ENCODE measurements at regions not wholly inside any gene's neighbourhood (a gene's known extent, or its start where the extent isn't known, plus 50 kb on each side); places are given as distances from the start of the nearest gene placed in this dataset.

- H3K4me3 ChIP-seq (ENCODE audit: low read depth in 2 of 2, low read length in 2 of 2): no peak overlapping the region
- no peak overlapping the region for H3K27ac ChIP-seq (ENCODE audit: low read length)
- intact Hi-C loops (cut with micrococcal nuclease; ENCODE audit: unreplicated experiment): no loop called here
- in situ Hi-C loops (cut with HindIII; ENCODE audit: low pct_unique_long_range_greater_than_20kb, low sequenced_read_pairs): no loop called here
- no TSS peak for BruUV-seq (replicated peaks)
- H3K4me1 ChIP-seq (ENCODE audit: control insufficient read depth, insufficient read depth, low read length): no peaks in the 10 kb centered on the region
- TF ChIP-seq REST (IDR thresholded peaks at IDR 0.05; ENCODE audit: insufficient read depth in 1 of 2, low read depth in 2 of 2, low read length in 1 of 2) (no peak), CTCF (IDR thresholded peaks at IDR 0.05) (no peak), TCF7L2 (IDR thresholded peaks at IDR 0.05; ENCODE audit: low read depth, low read length) (no peak), POLR2AphosphoS5 (IDR thresholded peaks at IDR 0.05; ENCODE audit: low read depth, low read length) (no peak), SIN3A (IDR thresholded peaks at IDR 0.05; ENCODE audit: borderline replicate concordance, insufficient read depth, low read depth, low read length) (no peak)
- ATAC-seq (no peak), DNase-seq (ENCODE audit: low read depth, low spot score) (no peak)
- ChIA-PET POLR2A (no interaction called here), CTCF (no interaction called here)
- H3K27me3 ChIP-seq (ENCODE audit: control insufficient read depth, insufficient read depth, low read length): no peaks in the 10 kb centered on the region
- H3K9me3 ChIP-seq (ENCODE audit: control insufficient read depth, insufficient read depth, low read depth, low read length): no peaks in the 10 kb centered on the region
- no peaks in the 10 kb centered on the region for H3K36me3 ChIP-seq (ENCODE audit: control insufficient read depth, insufficient read depth, low read length)
Observed at GRCh38 chr21:36239585-36239984, 80.4 kb upstream of the MORC3 start.

DNA sequence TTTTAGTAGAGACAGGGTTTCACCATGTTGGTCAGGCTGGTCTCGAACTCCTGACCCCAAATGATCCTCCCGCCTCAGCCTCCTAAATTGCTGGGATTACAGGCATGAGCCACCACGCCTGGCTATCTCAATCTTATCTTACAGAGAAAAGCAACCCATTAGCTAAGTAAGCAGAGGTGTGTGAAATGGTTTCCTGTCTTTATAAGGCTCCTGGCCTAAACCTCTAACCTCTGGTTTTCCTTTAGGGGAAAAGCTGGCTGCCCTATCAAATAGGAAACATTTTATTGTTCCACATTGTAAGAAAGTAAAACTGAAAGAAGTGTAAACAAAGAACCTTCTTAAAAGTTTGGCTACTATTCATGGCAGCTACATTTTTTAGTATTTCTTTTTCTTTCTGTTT, 78.3 kb upstream of the MORC3 start:
- H3K27me3 ChIP-seq (ENCODE audit: control insufficient read depth, insufficient read depth, low read length): no peaks in the 10 kb centered on the region
- no peak for ATAC-seq
- TF ChIP-seq POLR2AphosphoS5 (IDR thresholded peaks at IDR 0.05; ENCODE audit: low read depth, low read length) (no peak), REST (IDR thresholded peaks at IDR 0.05; ENCODE audit: insufficient read depth in 1 of 2, low read depth in 2 of 2, low read length in 1 of 2) (no peak), TCF7L2 (IDR thresholded peaks at IDR 0.05; ENCODE audit: low read depth, low read length) (no peak), SIN3A (IDR thresholded peaks at IDR 0.05; ENCODE audit: borderline replicate concordance, insufficient read depth, low read depth, low read length) (no peak), CTCF (IDR thresholded peaks at IDR 0.05) (no peak)

More for the DNA sequence above, 78.3 kb upstream of the MORC3 start:
- Histone ChIP-seq H3K27ac (ENCODE audit: low read length) (no peak overlapping the region), H3K4me1 (ENCODE audit: control insufficient read depth, insufficient read depth, low read length) (no peaks in the 10 kb centered on the region), H3K9me3 (ENCODE audit: control insufficient read depth, insufficient read depth, low read depth, low read length) (no peaks in the 10 kb centered on the region), H3K36me3 (ENCODE audit: control insufficient read depth, insufficient read depth, low read length) (no peaks in the 10 kb centered on the region), H3K4me3 (ENCODE audit: low read depth in 2 of 2, low read length in 2 of 2) (no peak overlapping the region)
- ChIA-PET CTCF (no interaction called here), POLR2A (interaction anchor here (0.5 kb wide), 1 partner anchor 30 kb away, joined by 6 read pairs; no protein-coding TSS in a partner anchor)
- intact Hi-C loops (cut with micrococcal nuclease; ENCODE audit: unreplicated experiment) (no loop called here), in situ Hi-C loops (cut with HindIII; ENCODE audit: low pct_unique_long_range_greater_than_20kb, low sequenced_read_pairs) (no loop called here)
- BruUV-seq (replicated peaks): no TSS peak
- no peak for DNase-seq (ENCODE audit: low read depth, low spot score)
